ENCODE measurements at regions not wholly inside any gene's neighbourhood (a gene's known extent, or its start where the extent isn't known, plus 50 kb on each side); places are given as distances from the start of the nearest gene placed in this dataset.

DNA sequence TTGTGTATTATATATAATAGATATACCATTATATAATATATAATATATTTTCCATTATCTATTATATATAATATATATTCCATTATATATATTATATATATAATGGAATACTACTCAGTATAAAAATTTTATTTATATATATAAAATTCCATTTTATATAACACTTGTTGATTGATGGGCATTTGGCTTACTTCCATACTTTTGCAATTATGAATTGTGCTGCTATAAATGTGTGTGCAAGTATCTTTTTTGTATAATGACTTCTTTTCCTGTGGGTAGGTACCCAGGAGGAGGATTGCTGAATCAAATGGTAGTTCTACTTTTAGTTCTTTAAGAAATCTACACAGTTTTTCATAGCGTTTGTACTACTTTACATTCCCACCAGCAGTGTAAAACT is 1211.1 kb downstream of the NCAM2 start:
- no peak for ATAC-seq
- in situ Hi-C loops (cut with HindIII; ENCODE audit: low pct_unique_long_range_greater_than_20kb, low sequenced_read_pairs): no loop called here

GRCh38 chr21:22211943-22212342 is 1213.7 kb downstream of the NCAM2 start:
- POLR2A ChIA-PET: no interaction called here
- BruUV-seq (replicated peaks): no TSS peak
- ATAC-seq: no peak
- in situ Hi-C loops (cut with HindIII; ENCODE audit: low pct_unique_long_range_greater_than_20kb, low sequenced_read_pairs): no loop called here
- no peaks in the 10 kb centered on the region for H3K27me3 ChIP-seq (ENCODE audit: control insufficient read depth, insufficient read depth, low read length)
- H3K9me3 ChIP-seq (ENCODE audit: control insufficient read depth, insufficient read depth, low read depth, low read length): no peaks in the 10 kb centered on the region
- intact Hi-C loops (cut with micrococcal nuclease; ENCODE audit: unreplicated experiment): no loop called here
- H3K27ac ChIP-seq (ENCODE audit: low read length): no peak overlapping the region
- no peaks in the 10 kb centered on the region for H3K4me1 ChIP-seq (ENCODE audit: control insufficient read depth, insufficient read depth, low read length)
- TF ChIP-seq, protein P1, sequence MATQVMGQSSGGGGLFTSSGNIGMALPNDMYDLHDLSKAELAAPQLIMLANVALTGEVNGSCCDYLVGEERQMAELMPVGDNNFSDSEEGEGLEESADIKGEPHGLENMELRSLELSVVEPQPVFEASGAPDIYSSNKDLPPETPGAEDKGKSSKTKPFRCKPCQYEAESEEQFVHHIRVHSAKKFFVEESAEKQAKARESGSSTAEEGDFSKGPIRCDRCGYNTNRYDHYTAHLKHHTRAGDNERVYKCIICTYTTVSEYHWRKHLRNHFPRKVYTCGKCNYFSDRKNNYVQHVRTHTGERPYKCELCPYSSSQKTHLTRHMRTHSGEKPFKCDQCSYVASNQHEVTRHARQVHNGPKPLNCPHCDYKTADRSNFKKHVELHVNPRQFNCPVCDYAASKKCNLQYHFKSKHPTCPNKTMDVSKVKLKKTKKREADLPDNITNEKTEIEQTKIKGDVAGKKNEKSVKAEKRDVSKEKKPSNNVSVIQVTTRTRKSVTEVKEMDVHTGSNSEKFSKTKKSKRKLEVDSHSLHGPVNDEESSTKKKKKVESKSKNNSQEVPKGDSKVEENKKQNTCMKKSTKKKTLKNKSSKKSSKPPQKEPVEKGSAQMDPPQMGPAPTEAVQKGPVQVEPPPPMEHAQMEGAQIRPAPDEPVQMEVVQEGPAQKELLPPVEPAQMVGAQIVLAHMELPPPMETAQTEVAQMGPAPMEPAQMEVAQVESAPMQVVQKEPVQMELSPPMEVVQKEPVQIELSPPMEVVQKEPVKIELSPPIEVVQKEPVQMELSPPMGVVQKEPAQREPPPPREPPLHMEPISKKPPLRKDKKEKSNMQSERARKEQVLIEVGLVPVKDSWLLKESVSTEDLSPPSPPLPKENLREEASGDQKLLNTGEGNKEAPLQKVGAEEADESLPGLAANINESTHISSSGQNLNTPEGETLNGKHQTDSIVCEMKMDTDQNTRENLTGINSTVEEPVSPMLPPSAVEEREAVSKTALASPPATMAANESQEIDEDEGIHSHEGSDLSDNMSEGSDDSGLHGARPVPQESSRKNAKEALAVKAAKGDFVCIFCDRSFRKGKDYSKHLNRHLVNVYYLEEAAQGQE (IDR thresholded peaks at IDR 0.05; ENCODE audit: insufficient read depth in 1 of 2, low read depth in 2 of 2, low read length in 1 of 2): no peak
- TF ChIP-seq TCF7L2 (IDR thresholded peaks at IDR 0.05; ENCODE audit: low read depth, low read length) (no peak), POLR2AphosphoS5 (IDR thresholded peaks at IDR 0.05; ENCODE audit: low read depth, low read length) (no peak), CTCF (IDR thresholded peaks at IDR 0.05) (no peak), SIN3A (IDR thresholded peaks at IDR 0.05; ENCODE audit: borderline replicate concordance, insufficient read depth, low read depth, low read length) (no peak)
- no peak for DNase-seq (ENCODE audit: low read depth, low spot score)
- CTCF ChIA-PET: no interaction called here
- H3K36me3 ChIP-seq (ENCODE audit: control insufficient read depth, insufficient read depth, low read length): no peaks in the 10 kb centered on the region
- no peak overlapping the region for H3K4me3 ChIP-seq (ENCODE audit: low read depth in 2 of 2, low read length in 2 of 2)

More for the DNA sequence above, 1211.1 kb downstream of the NCAM2 start:
- Histone ChIP-seq H3K4me3 (ENCODE audit: low read depth in 2 of 2, low read length in 2 of 2) (no peak overlapping the region), H3K27ac (ENCODE audit: low read length) (no peak overlapping the region), H3K9me3 (ENCODE audit: control insufficient read depth, insufficient read depth, low read depth, low read length) (no peaks in the 10 kb centered on the region), H3K4me1 (ENCODE audit: control insufficient read depth, insufficient read depth, low read length) (no peaks in the 10 kb centered on the region), H3K36me3 (ENCODE audit: control insufficient read depth, insufficient read depth, low read length) (no peaks in the 10 kb centered on the region), H3K27me3 (ENCODE audit: control insufficient read depth, insufficient read depth, low read length) (no peaks in the 10 kb centered on the region)
- POLR2A ChIA-PET: no interaction called here
- intact Hi-C loops (cut with micrococcal nuclease; ENCODE audit: unreplicated experiment): no loop called here
- TF ChIP-seq SIN3A (IDR thresholded peaks at IDR 0.05; ENCODE audit: borderline replicate concordance, insufficient read depth, low read depth, low read length) (no peak), POLR2AphosphoS5 (IDR thresholded peaks at IDR 0.05; ENCODE audit: low read depth, low read length) (no peak), TCF7L2 (IDR thresholded peaks at IDR 0.05; ENCODE audit: low read depth, low read length) (no peak), CTCF (IDR thresholded peaks at IDR 0.05) (no peak)
- TF ChIP-seq, protein P1 (IDR thresholded peaks at IDR 0.05; ENCODE audit: insufficient read depth in 1 of 2, low read depth in 2 of 2, low read length in 1 of 2): no peak
- no TSS peak for BruUV-seq (replicated peaks)
- DNase-seq (ENCODE audit: low read depth, low spot score): no peak
- CTCF ChIA-PET: no interaction called here

Data from Panc1 (cell line).